ENCODE measurements at regions not wholly inside any gene's neighbourhood (a gene's known extent, or its start where the extent isn't known, plus 50 kb on each side); places are given as distances from the start of the nearest gene placed in this dataset.

DNA sequence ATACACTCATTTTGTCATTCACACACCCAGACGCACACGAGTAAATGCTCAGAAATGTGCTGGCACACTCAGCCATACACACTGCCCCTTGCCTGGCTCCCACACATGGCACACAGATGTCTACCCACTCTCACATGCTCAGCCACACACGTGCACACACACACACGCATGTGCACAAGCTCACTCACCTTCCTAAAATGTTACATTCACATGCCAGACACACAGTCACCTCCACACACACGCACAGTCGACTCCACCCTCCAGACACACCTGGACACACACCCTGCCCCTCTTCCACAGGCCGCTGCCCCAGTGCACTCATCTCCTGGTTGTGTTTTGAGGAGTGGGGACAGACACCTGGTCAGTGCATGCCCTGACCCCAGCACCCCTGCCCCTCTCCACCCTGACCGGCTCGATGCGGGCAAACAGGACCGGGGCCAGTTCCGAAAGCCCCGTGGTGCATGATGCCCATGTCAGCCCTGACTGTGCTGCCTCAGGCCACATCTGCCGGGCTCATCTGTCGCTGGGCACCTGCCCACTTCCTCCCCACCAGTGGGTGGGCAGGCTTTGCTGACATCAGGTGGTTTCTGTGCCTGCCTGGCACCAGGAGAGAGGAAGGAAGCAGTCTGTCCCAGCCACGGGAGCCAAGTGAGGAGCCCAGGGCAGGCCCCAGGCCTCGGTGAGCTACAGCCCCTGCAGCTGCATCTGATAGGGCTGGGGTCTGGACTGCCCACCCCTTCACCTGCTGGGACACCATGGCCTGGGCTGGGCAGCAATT lies 84.9 kb upstream of the ZNF716 start:
- no peak for TF ChIP-seq CTCF (IDR thresholded peaks at IDR 0.05; ENCODE audit: insufficient read depth, missing control alignments)
- no peak for DNase-seq (ENCODE audit: insufficient read length, low spot score)
- no peak for FAIRE-seq

DNA sequence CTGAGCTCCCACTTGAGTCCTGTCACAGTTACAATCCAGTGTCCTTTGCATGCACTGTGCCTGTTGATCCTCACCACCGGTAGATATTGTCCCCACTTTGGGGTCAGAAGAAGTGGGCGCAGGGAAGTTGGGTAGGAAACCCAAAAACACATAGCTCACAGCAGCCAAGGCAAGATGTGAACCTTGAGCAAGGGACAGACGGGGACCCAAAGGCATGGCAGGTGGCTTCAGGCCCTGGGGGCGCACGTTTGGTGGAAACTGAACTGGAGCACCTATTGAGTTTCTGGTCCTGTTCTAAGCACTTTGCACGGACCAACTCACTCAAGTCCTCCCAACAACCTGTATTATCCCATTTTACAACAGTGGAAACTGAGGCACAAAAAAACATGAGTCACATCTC lies 82.8 kb upstream of the ZNF716 start:
- FAIRE-seq (no peak), DNase-seq (ENCODE audit: insufficient read length, low spot score) (no peak)
- no peak for TF ChIP-seq CTCF (IDR thresholded peaks at IDR 0.05; ENCODE audit: insufficient read depth, missing control alignments)

GRCh38 chr7:57370066-57370738 lies 79.8 kb upstream of the ZNF716 start:
- no peak for TF ChIP-seq CTCF (IDR thresholded peaks at IDR 0.05; ENCODE audit: insufficient read depth, missing control alignments)
- no peak for FAIRE-seq
- DNase-seq (ENCODE audit: insufficient read length, low spot score) = no peak

DNA sequence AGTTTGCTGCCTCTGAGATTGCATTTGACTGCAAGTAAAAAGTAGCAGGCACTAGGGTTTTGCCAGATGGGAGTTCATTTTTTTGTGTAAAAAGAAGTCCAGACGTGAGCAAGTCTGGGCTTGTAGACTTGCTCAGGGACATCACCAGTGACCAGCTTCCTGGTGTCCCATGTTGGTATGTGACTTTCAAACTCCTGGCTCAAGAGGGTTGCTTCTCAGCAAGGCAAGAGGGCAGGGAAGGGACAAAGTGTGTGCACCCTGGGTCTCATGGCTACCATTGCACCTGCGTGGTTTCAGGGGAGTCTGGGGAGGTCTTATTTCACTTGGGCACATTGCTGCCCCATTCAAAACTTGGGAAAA lies 79.3 kb upstream of the ZNF716 start:
- FAIRE-seq = no peak
- no peak for DNase-seq (ENCODE audit: insufficient read length, low spot score)
- no peak for TF ChIP-seq CTCF (IDR thresholded peaks at IDR 0.05; ENCODE audit: insufficient read depth, missing control alignments)

- TF ChIP-seq CTCF (IDR thresholded peaks at IDR 0.05; ENCODE audit: insufficient read depth, missing control alignments) = no peak
- DNase-seq (ENCODE audit: insufficient read length, low spot score) (no peak), FAIRE-seq (no peak)
These were observed 74.2 kb upstream of the ZNF716 start for GRCh38 chr7:57375783-57376182.

DNA sequence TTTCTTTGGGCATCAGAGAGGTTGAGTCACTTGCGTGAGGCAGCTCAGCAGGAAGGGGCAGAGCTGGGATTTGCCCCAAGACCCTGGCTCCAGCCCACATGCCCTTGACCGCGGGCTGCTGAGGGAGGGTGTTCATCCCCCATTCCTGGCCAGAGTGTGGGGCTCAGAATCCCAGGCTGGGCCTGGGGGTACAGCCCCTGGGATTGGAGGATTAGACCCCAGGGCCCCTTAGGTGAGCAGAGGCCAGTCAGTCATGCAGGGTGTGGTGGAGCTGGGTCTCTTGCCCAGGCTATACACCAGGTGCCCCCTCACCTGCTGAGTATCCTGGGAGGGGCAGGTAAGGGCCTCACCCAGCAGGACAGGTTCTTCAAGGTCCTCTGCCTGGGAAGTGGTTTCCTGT lies 68.4 kb upstream of the ZNF716 start:
- no peak for TF ChIP-seq CTCF (IDR thresholded peaks at IDR 0.05; ENCODE audit: insufficient read depth, missing control alignments)
- FAIRE-seq (no peak), DNase-seq (ENCODE audit: insufficient read length, low spot score) (no peak)

DNA sequence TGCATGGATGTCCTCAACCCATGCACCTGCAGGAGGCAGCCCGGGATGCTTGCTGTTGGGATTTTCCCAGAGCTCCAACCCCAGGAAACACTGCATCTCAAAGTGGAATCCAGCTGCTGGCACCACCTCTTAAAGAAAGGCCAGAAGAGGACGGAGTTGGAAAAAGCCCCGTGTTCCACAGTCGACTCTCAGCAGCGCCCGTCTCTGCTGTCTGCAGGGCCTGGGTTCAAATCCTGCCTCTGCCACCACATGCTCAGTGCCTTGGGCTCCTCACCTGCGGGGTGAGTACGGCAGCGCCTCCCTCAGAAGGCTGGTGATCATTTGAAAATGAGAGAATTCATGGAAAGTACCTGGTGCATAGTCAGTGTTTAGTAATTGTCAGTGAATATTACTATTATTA lies 65.6 kb upstream of the ZNF716 start:
- no peak for TF ChIP-seq CTCF (IDR thresholded peaks at IDR 0.05; ENCODE audit: insufficient read depth, missing control alignments)
- no peak for FAIRE-seq
- DNase-seq (ENCODE audit: insufficient read length, low spot score) = no peak

Measured in D721Med (cell line).